K562 (cell line): ENCODE measurements at regions not wholly inside any gene's neighbourhood (a gene's known extent, or its start where the extent isn't known, plus 50 kb on each side); places are given as distances from the start of the nearest gene placed in this dataset.

ENCODE experiments used
- ADNP ChIP-seq: fragments of 200-800 bp; sonication (Bioruptor generic); IDR thresholded peaks from 2 replicates; pipeline ENCODE4 v1.6.1; 2016; ENCODE audit warnings: missing genetic modification characterization, missing compliant biosample characterization
- CTCF ChIP-seq, 3 experiments: IDR thresholded peaks in 2 of 3; conservative IDR thresholded peaks in 1 of 3; 2 replicates each; pipeline ENCODE4 v1.5.1; 2011 to 2012; ENCODE audit warnings: low read length in 3 of 3, mild to moderate bottlenecking in 3 of 3, control low read depth in 2 of 3, improper control_type of control experiment in 1 of 3, inconsistent platforms in 1 of 3, low read depth in 1 of 3, mixed read lengths in 1 of 3, moderate library complexity in 1 of 3; ENCODE audit not compliant: insufficient read depth in 2 of 3
- EZH2 ChIP-seq: IDR thresholded peaks from 2 replicates; pipeline ENCODE4 v1.6.1; 2012; ENCODE audit warnings: low read depth, mild to moderate bottlenecking, inconsistent platforms, low read length, borderline replicate concordance
- IFI16 ChIP-seq: fragments of 250-450 bp; sonication (Bioruptor Pico); IDR thresholded peaks from 2 replicates; pipeline ENCODE4 v2.1.2; 2022; ENCODE audit warnings: mild to moderate bottlenecking, inconsistent platforms
- TAF1 ChIP-seq: IDR thresholded peaks from 2 replicates; pipeline ENCODE4 v1.6.1; 2011; ENCODE audit warnings: mild to moderate bottlenecking, low read length, moderate library complexity; ENCODE audit not compliant: insufficient read depth, control insufficient read depth, severe bottlenecking; ENCODE audit errors: extremely low read depth
- ZNF707 ChIP-seq: fragments of 250-450 bp; sonication (Bioruptor Pico); conservative IDR thresholded peaks from 2 replicates; pipeline ENCODE4 v1.8.0; 2022; ENCODE audit warnings: inconsistent platforms, mild to moderate bottlenecking, moderate library complexity

GRCh38 chr7:106426803-106427202 is 142.0 kb upstream of the NAMPT start:
- TF ChIP-seq ADNP (tag) (no peak), TAF1 (no peak), CTCF (IDR thresholded peaks at IDR 0.05 in 2 of 3, conservative IDR thresholded peaks at IDR 0.05 in 1 of 3; ENCODE audit: insufficient read depth in 2 of 3, low read depth in 1 of 3, low read length in 3 of 3) (no peak), IFI16 (CRISPR knock-in tag) (no peak), EZH2 (no peak), ZNF707 (CRISPR knock-in tag) (no peak)
